IMR-90 (cell line): ENCODE measurements at regions not wholly inside any gene's neighbourhood (a gene's known extent, or its start where the extent isn't known, plus 50 kb on each side); places are given as distances from the start of the nearest gene placed in this dataset.

Source experiments
- ATAC-seq: fragments of 200-7000 bp; cut with Tn5 transposase; 2 replicates; pipeline ENCODE4 v1.9.1; 2020; ENCODE audit warnings: low read depth, mild to moderate bottlenecking, moderate library complexity
- BruUV-seq: library from RNA; stranded (reverse); fragments of 400-500 nt; replicated peaks from 2 replicates; lab custom pipeline; 2021; lab: Mats Ljungman, UMichigan
- CTCF ChIA-PET: fragments of 300-600 bp; formaldehyde crosslinking; extraction: SDS; loops from one replicate; lab custom pipeline; 2021; ENCODE audit warnings: antibody characterized with exemption; lab: Yijun Ruan, JAX
- POLR2A ChIA-PET: fragments of 300-600 bp; sonication (Branson Sonifier 250); formaldehyde crosslinking; loops from one replicate; lab custom pipeline; 2022; ENCODE audit warnings: antibody characterized with exemption; ENCODE audit not compliant: unreplicated experiment; lab: Charles Lee
- DNase-seq: peaks from one replicate; pipeline ENCODE4 v3.0.0; 2013
- H2AFZ ChIP-seq: replicated peaks from 2 replicates; pipeline ENCODE3; 2013; ENCODE audit warnings: low read length, mild to moderate bottlenecking; ENCODE audit not compliant: poor library complexity
- H2AK5ac ChIP-seq: 2 replicates; pipeline ENCODE4 v1.6.1; 2013; ENCODE audit warnings: low read depth, low read length, inconsistent platforms
- H2AK9ac ChIP-seq: replicated peaks from 2 replicates; pipeline ENCODE3; 2013; ENCODE audit warnings: mild to moderate bottlenecking, low read depth, low read length, moderate library complexity; ENCODE audit not compliant: poor library complexity
- H2BK120ac ChIP-seq: 2 replicates; pipeline ENCODE4 v1.6.1; 2013; ENCODE audit warnings: low read depth, low read length, inconsistent platforms
- H2BK15ac ChIP-seq: 3 replicates; pipeline ENCODE4 v1.6.1; 2013; ENCODE audit warnings: low read depth, low read length, inconsistent platforms
- H2BK20ac ChIP-seq: 2 replicates; pipeline ENCODE4 v1.6.1; 2013; ENCODE audit warnings: low read depth, mild to moderate bottlenecking, inconsistent platforms, low read length, moderate library complexity
- H2BK5ac ChIP-seq: 2 replicates; pipeline ENCODE4 v1.6.1; 2013; ENCODE audit warnings: mild to moderate bottlenecking, low read depth, low read length, inconsistent platforms; ENCODE audit not compliant: poor library complexity, severe bottlenecking
- H3K14ac ChIP-seq: replicated peaks from 2 replicates; pipeline ENCODE4 v1.6.1; 2013; ENCODE audit warnings: low read depth, low read length, inconsistent platforms
- H3K18ac ChIP-seq: 2 replicates; pipeline ENCODE4 v1.6.1; 2013; ENCODE audit warnings: low read depth, low read length, control low read depth
- H3K23ac ChIP-seq: 2 replicates; pipeline ENCODE4 v1.6.1; 2013; ENCODE audit warnings: low read depth, low read length, inconsistent platforms
- H3K27ac ChIP-seq: 2 replicates; pipeline ENCODE4 v1.5.1; 2013; ENCODE audit warnings: mild to moderate bottlenecking, control low read depth, low read length; ENCODE audit not compliant: insufficient read depth
- H3K27me3 ChIP-seq: 2 replicates; pipeline ENCODE4 v1.6.1; 2013; ENCODE audit warnings: low read length; ENCODE audit not compliant: control insufficient read depth, insufficient read depth
- H3K36me3 ChIP-seq: 2 replicates; pipeline ENCODE4 v1.6.1; 2013; ENCODE audit warnings: low read length, mixed read lengths; ENCODE audit not compliant: control insufficient read depth, insufficient read depth
- H3K4ac ChIP-seq: 2 replicates; pipeline ENCODE4 v1.6.1; 2013; ENCODE audit warnings: low read depth, low read length, inconsistent platforms
- H3K4me1 ChIP-seq: 2 replicates; pipeline ENCODE4 v1.6.1; 2013; ENCODE audit warnings: low read length, mixed read lengths; ENCODE audit not compliant: control insufficient read depth, insufficient read depth
- H3K4me2 ChIP-seq: 2 replicates; pipeline ENCODE4 v1.6.1; 2013; ENCODE audit warnings: low read depth, mild to moderate bottlenecking, control low read depth, low read length, moderate library complexity
- H3K4me3 ChIP-seq: 2 replicates; pipeline ENCODE4 v1.5.1; 2013; ENCODE audit warnings: low read depth, mild to moderate bottlenecking, control low read depth, low read length, moderate library complexity; ENCODE audit not compliant: insufficient read depth
- H3K56ac ChIP-seq: 2 replicates; pipeline ENCODE4 v1.6.1; 2013; ENCODE audit warnings: low read length, inconsistent platforms; ENCODE audit not compliant: insufficient read depth; ENCODE audit errors: extremely low read depth
- H3K79me1 ChIP-seq, 2 experiments: 2 replicates each; pipeline ENCODE4 v1.6.1; 2013; ENCODE audit warnings: low read length in 2 of 2, inconsistent platforms in 1 of 2, low read depth in 1 of 2
- H3K9ac ChIP-seq: 2 replicates; pipeline ENCODE4 v1.6.1; 2013; ENCODE audit warnings: low read depth, low read length, control low read depth
- H3K9me1 ChIP-seq: 2 replicates; pipeline ENCODE4 v1.6.1; 2013; ENCODE audit warnings: low read length, inconsistent platforms; ENCODE audit not compliant: insufficient read depth
- H3K9me3 ChIP-seq: 2 replicates; pipeline ENCODE4 v1.6.1; 2013; ENCODE audit warnings: low read length; ENCODE audit not compliant: control insufficient read depth, insufficient read depth
- H4K20me1 ChIP-seq: 2 replicates; pipeline ENCODE4 v1.6.1; 2013; ENCODE audit warnings: low read length, inconsistent platforms; ENCODE audit not compliant: insufficient read depth
- H4K5ac ChIP-seq: 2 replicates; pipeline ENCODE4 v1.6.1; 2013; ENCODE audit warnings: mild to moderate bottlenecking, low read depth, low read length, control low read depth
- H4K8ac ChIP-seq, 2 experiments: 2 replicates each; pipeline ENCODE4 v1.6.1; 2013; ENCODE audit warnings: low read depth in 2 of 2, low read length in 2 of 2, control low read depth in 1 of 2, inconsistent platforms in 1 of 2
- H4K91ac ChIP-seq: 2 replicates; pipeline ENCODE4 v1.6.1; 2013; ENCODE audit warnings: low read depth, low read length, inconsistent platforms; ENCODE audit not compliant: insufficient read depth
- CTCF ChIP-seq: conservative IDR thresholded peaks from 2 replicates; pipeline ENCODE4 v1.5.1; 2012; ENCODE audit warnings: mild to moderate bottlenecking, low read depth, low read length, improper control_type of control experiment
- NFE2L2 ChIP-seq: fragments of 150-350 bp; IDR thresholded peaks from 2 replicates; pipeline ENCODE4 v1.6.1; 2016; ENCODE audit warnings: low read depth, mild to moderate bottlenecking, low read length
- WGBS, 2 experiments: methylation state at CpG; one replicate each; pipeline versions ENCODE4 v1.1.5 to v1.1.7; 2013; ENCODE audit warnings: missing lambda C conversion rate in 2 of 2; ENCODE audit not compliant: insufficient read length in 1 of 2; ENCODE audit errors: extremely low coverage in 2 of 2; 5-methylcytosine and 5-hydroxymethylcytosine counted together
- dilution Hi-C: fragments of 300-500 bp; cut with HindIII; formaldehyde crosslinking; loops from one replicate; pipeline ENCODE4 v1.14.3; 2018; ENCODE audit warnings: low sequenced_read_pairs; ENCODE audit not compliant: unreplicated experiment
- in situ Hi-C: fragments of 300-500 bp; cut with MboI; formaldehyde crosslinking; loops from 3 replicates; pipeline ENCODE4 v1.14.3; 2019; ENCODE audit warnings: low sequenced_read_pairs, inconsistent platforms, mixed read lengths
- intact Hi-C: fragments of 100-400 bp; cut with micrococcal nuclease; formaldehyde crosslinking; loops from 2 replicates; pipeline ENCODE4 v1.10.0; 2022

- H4K20me1 ChIP-seq: no peaks in the 10 kb centered on the region; the same call in 1 of the 2 replicates
- 0 out of 3 replicates have a peak overlapping the region, but pooled peaks have one; percentile 3 for H2BK15ac ChIP-seq
- H3K4me3 ChIP-seq: no peak overlapping the region
- no peak overlapping the region for H4K5ac ChIP-seq
- POLR2A ChIA-PET: no interaction called here
- 0 out of 2 replicates have a peak overlapping the region, but pooled peaks have one; percentile 4 for H3K14ac ChIP-seq
- 92% methylated on average over 3 of the region's 4 CpGs; no CpG with 5 or more reads in 1 of the 2 experiments for WGBS, 2 experiments
- peaks cover 12% of the 10 kb centered on the region for H3K9me1 ChIP-seq
- DNase-seq (no peak), ATAC-seq (peak; percentile 59)
- H3K9me3 ChIP-seq: peaks cover 2% of the 10 kb centered on the region; the same call in 1 of the 2 replicates
- peaks cover 4% of the 10 kb centered on the region for H3K4me1 ChIP-seq
- H3K4me2 ChIP-seq: no peak overlapping the region
- H2BK20ac ChIP-seq: peak overlapping the region; percentile 3; the same call in 1 of the 2 replicates
- H3K4ac ChIP-seq: no peak overlapping the region; the same call in 1 of the 2 replicates
- dilution Hi-C loops: loop anchor here (25.0 kb wide), 1 partner anchor 554 kb away; no protein-coding TSS in a partner anchor
- in situ Hi-C loops: loop anchor here (5.0 to 10.0 kb wide), 3 partner anchors 74 to 406 kb away; no protein-coding TSS in a partner anchor
- no peak overlapping the region for H3K23ac ChIP-seq
- H3K27ac ChIP-seq: no peak overlapping the region
- H4K91ac ChIP-seq: no peak overlapping the region; the same call in 1 of the 2 replicates
- no TSS peak for BruUV-seq
- no peak overlapping the region for H3K18ac ChIP-seq
- no peaks in the 10 kb centered on the region for H3K36me3 ChIP-seq
- H3K9ac ChIP-seq: no peak overlapping the region
- H3K56ac ChIP-seq: no peak overlapping the region
- no peak overlapping the region for H2AK5ac ChIP-seq
- H3K79me1 ChIP-seq: 0 out of 4 replicates have a peak, but pooled peaks cover 0 to 4% of the 10 kb centered on the region in 2 experiments
- no peak overlapping the region for H2AFZ ChIP-seq
- intact Hi-C loops: no loop called here
- no peak overlapping the region for H2AK9ac ChIP-seq
- no peak overlapping the region; a peak in 1 of 4 replicates for H4K8ac ChIP-seq
- H3K27me3 ChIP-seq: no peaks in the 10 kb centered on the region; the same call in 1 of the 2 replicates
- H2BK5ac ChIP-seq: no peak overlapping the region
- CTCF ChIA-PET: interaction anchor here (1.2 kb wide), 1 partner anchor 549 kb away, joined by 3 read pairs; no protein-coding TSS in a partner anchor
- peak overlapping the region; percentile 32; the same call in 1 of the 2 replicates for H2BK120ac ChIP-seq
- TF ChIP-seq CTCF (0 out of 2 replicates have a peak, but pooled peaks have one; percentile 26), NFE2L2 (no peak)
Measured at GRCh38 chr2:234558642-234559041, 61.8 kb upstream of the ARL4C start.
